ENCODE measurements at regions not wholly inside any gene's neighbourhood (a gene's known extent, or its start where the extent isn't known, plus 50 kb on each side); places are given as distances from the start of the nearest gene placed in this dataset.

GRCh38 chr9:19992556-19992955 is 203.7 kb upstream of the SLC24A2 start:
- H3K9ac ChIP-seq (ENCODE audit: insufficient read depth in 1 of 2, low read depth in 2 of 2, low read length in 2 of 2), result no peak overlapping the region
- H3K36me3 ChIP-seq (ENCODE audit: control insufficient read depth, insufficient read depth, low read length), result no peaks in the 10 kb centered on the region
- no peaks in the 10 kb centered on the region for H3K9me3 ChIP-seq (replicated peaks; ENCODE audit: control insufficient read depth, insufficient read depth, low read depth, low read length)
- in situ Hi-C loops (cut with MboI), result no loop called here
- no peaks in the 10 kb centered on the region for H3K27me3 ChIP-seq (ENCODE audit: control insufficient read depth in 2 of 2, insufficient read depth in 2 of 2, low read length in 2 of 2)
- POLR2A ChIA-PET, result no interaction called here
- ATAC-seq, result no peak
- WGBS (ENCODE audit: insufficient coverage, low coverage, missing lambda C conversion rate), result 0% methylated on average over 2 of the region's 2 CpGs
- H3K4me3 ChIP-seq, result no peak overlapping the region
- no peaks in the 10 kb centered on the region for H4K20me1 ChIP-seq (replicated peaks; ENCODE audit: control insufficient read depth, insufficient read depth, low read length)
- CTCF ChIA-PET (ENCODE audit: low intra/inter-chr PET ratio), result no interaction called here
- H3K4me2 ChIP-seq (ENCODE audit: insufficient read depth, low read length), result no peak overlapping the region
- H2AFZ ChIP-seq (ENCODE audit: low read depth, low read length), result no peak overlapping the region
- H3K9me1 ChIP-seq (ENCODE audit: control insufficient read depth, insufficient read depth, low read length), result no peaks in the 10 kb centered on the region
- H3K27ac ChIP-seq (ENCODE audit: extremely low read depth, low read depth, low read length), result no peak overlapping the region
- no peak for FAIRE-seq
- H3K79me2 ChIP-seq (ENCODE audit: control insufficient read depth, insufficient read depth, low read length), result no peaks in the 10 kb centered on the region
- H3K4me1 ChIP-seq (replicated peaks in 1 of 2; ENCODE audit: control insufficient read depth in 2 of 2, insufficient read depth in 2 of 2, low read length in 2 of 2), result no peaks in the 10 kb centered on the region
- no TSS peak for BruUV-seq (replicated peaks)
- no peak for DNase-seq (ENCODE audit: extremely low read depth in 1 of 4, low spot score in 3 of 4)
- TF ChIP-seq RBFOX2 (IDR thresholded peaks at IDR 0.05; ENCODE audit: low read depth, low read length), result no peak
- no peak for TF ChIP-seq POLR2AphosphoS2 (IDR thresholded peaks at IDR 0.05; ENCODE audit: low read length)
- TF ChIP-seq ZNF695 (CRISPR knock-in tag; IDR thresholded peaks at IDR 0.05), result no peak
- no peak for TF ChIP-seq NCOA2 (IDR thresholded peaks at IDR 0.05; ENCODE audit: partially characterized antibody in 2 of 2)
- no peak for TF ChIP-seq ZNF253 (CRISPR knock-in tag; conservative IDR thresholded peaks at IDR 0.05)
- TF ChIP-seq HINFP (tag; conservative IDR thresholded peaks at IDR 0.05; ENCODE audit: low read depth), result no peak
- no peak for TF ChIP-seq USF2 (CRISPR knock-in tag; IDR thresholded peaks at IDR 0.05)
- no peak for TF ChIP-seq SAFB (IDR thresholded peaks at IDR 0.05; ENCODE audit: borderline replicate concordance, low read depth, low read length)
- TF ChIP-seq ZNF282 (CRISPR knock-in tag; IDR thresholded peaks at IDR 0.05), result no peak
- intact Hi-C loops (cut with micrococcal nuclease), result no loop called here
